ENCODE measurements at regions not wholly inside any gene's neighbourhood (a gene's known extent, or its start where the extent isn't known, plus 50 kb on each side); places are given as distances from the start of the nearest gene placed in this dataset.

DNA sequence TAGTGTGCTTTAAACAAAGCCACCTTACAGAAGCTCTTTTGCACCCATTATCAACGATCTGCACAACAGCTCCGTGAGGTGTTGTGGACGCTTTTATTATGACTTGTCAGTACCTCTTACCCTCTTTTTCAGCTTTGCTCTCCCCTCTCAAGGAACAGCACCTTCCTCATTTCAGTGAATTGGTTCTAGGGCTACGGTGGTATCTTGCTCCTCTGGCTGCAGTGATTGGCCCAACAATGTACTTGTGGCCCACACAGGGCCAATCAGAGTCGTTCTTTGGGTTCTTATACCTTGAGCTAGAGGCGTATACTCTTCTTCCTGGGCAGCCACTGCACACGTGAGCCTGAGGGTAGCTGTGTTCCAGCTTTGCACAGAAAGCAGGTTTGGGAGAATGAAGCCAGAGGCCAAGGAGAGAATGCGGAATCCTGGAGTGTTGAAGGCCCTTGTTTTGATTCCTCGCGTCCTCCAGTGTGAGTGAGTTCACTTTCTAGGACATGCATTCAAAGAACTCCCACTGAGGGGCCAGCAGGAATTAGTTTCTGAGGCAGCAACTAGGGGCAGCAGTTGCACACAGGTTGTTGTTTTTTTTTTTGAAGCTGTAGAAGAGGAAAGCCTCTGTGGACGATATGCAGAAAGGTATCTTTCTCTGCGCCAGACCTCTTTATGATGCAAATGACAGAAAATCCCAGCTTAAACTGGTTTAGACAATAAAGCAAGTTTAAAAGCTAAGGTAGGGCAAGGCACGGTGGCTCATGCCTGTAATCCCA lies 49.8 kb upstream of the PDZD8 start:
- DNase-seq (no peak), ATAC-seq (no peak)
- Histone ChIP-seq H3K9me3 (ENCODE audit: control insufficient read depth, insufficient read depth, low read length) (no peaks in the 10 kb centered on the region), H3K27ac (ENCODE audit: low read length) (no peak overlapping the region), H3K27me3 (ENCODE audit: control insufficient read depth, insufficient read depth, low read length) (no peaks in the 10 kb centered on the region), H3K4me1 (ENCODE audit: control insufficient read depth, insufficient read depth, low read length) (no peaks in the 10 kb centered on the region), H3K36me3 (ENCODE audit: control insufficient read depth, insufficient read depth, low read length) (no peaks in the 10 kb centered on the region), H3K4me3 (ENCODE audit: low read length) (no peak overlapping the region)
- Mint-ChIP-seq H3K4me1 (no peaks in the 10 kb centered on the region), H3K4me3 (no peak overlapping the region), H3K27me3 (ENCODE audit: low read depth in 2 of 2) (peaks cover 0 to 5% of the 10 kb centered on the region in 2 donors), H3K27ac (no peak overlapping the region), H3K36me3 (no peaks in the 10 kb centered on the region), H3K9me3 (no peaks in the 10 kb centered on the region)
- intact Hi-C loops (cut with micrococcal nuclease) = no loop called here
- 87% methylated on average over 13 of the region's 13 CpGs for WGBS (ENCODE audit: insufficient coverage)
- TF ChIP-seq, protein P1, sequence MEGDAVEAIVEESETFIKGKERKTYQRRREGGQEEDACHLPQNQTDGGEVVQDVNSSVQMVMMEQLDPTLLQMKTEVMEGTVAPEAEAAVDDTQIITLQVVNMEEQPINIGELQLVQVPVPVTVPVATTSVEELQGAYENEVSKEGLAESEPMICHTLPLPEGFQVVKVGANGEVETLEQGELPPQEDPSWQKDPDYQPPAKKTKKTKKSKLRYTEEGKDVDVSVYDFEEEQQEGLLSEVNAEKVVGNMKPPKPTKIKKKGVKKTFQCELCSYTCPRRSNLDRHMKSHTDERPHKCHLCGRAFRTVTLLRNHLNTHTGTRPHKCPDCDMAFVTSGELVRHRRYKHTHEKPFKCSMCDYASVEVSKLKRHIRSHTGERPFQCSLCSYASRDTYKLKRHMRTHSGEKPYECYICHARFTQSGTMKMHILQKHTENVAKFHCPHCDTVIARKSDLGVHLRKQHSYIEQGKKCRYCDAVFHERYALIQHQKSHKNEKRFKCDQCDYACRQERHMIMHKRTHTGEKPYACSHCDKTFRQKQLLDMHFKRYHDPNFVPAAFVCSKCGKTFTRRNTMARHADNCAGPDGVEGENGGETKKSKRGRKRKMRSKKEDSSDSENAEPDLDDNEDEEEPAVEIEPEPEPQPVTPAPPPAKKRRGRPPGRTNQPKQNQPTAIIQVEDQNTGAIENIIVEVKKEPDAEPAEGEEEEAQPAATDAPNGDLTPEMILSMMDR (IDR thresholded peaks at IDR 0.05) = no peak

Measured in natural killer cell (primary cell).